WTC11 (cell line): ENCODE measurements at regions not wholly inside any gene's neighbourhood (a gene's known extent, or its start where the extent isn't known, plus 50 kb on each side); places are given as distances from the start of the nearest gene placed in this dataset.

ENCODE experiments used
- ATAC-seq: fragments of 200-7000 bp; cut with Tn5 transposase; 2 replicates; pipeline ENCODE4 v1.10.0; 2021; ENCODE audit warnings: mild to moderate bottlenecking, moderate library complexity
- CTCF ChIA-PET: fragments of 300-600 bp; sonication (Branson Sonifier 250); formaldehyde crosslinking; loops from one replicate; lab custom pipeline; 2021; ENCODE audit warnings: antibody characterized with exemption; lab: Charles Lee
- POLR2A ChIA-PET: fragments of 350-600 bp; sonication (Branson Sonifier 250); formaldehyde crosslinking; loops from one replicate; lab custom pipeline; 2021; ENCODE audit warnings: antibody characterized with exemption; lab: Charles Lee
- DNase-seq: peaks from one replicate; pipeline ENCODE4 v3.0.0; 2021; ENCODE audit warnings: low spot score
- H3K27ac Mint-ChIP-seq: 2 replicates; pipeline ENCODE4 v1.8.0; 2021; ENCODE audit warnings: mixed read lengths
- H3K27me3 Mint-ChIP-seq: 2 replicates; pipeline ENCODE4 v1.8.0; 2021; ENCODE audit warnings: low read depth, mild to moderate bottlenecking, moderate library complexity, mixed read lengths
- H3K36me3 Mint-ChIP-seq: 2 replicates; pipeline ENCODE4 v1.8.0; 2021; ENCODE audit warnings: mixed read lengths
- H3K4me1 Mint-ChIP-seq: 2 replicates; pipeline ENCODE4 v1.8.0; 2022; ENCODE audit warnings: mixed read lengths
- H3K4me3 Mint-ChIP-seq: 2 replicates; pipeline ENCODE4 v1.8.0; 2021; ENCODE audit warnings: mild to moderate bottlenecking, moderate library complexity, mixed read lengths
- H3K9me3 Mint-ChIP-seq: 2 replicates; pipeline ENCODE4 v1.8.0; 2021; ENCODE audit warnings: mixed read lengths
- ELF4 ChIP-seq: sonication (generic); formaldehyde crosslinking; IDR thresholded peaks from 2 replicates; pipeline ENCODE4 v1.8.1; 2022; ENCODE audit warnings: low read depth, mild to moderate bottlenecking, moderate library complexity, missing genetic modification reagents
- EMX1 ChIP-seq: fragments of 250-450 bp; sonication (Bioruptor Pico); IDR thresholded peaks from 2 replicates; pipeline ENCODE4 v1.8.0; 2021; ENCODE audit warnings: mild to moderate bottlenecking
- FOXJ3 ChIP-seq: sonication (generic); formaldehyde crosslinking; IDR thresholded peaks from 2 replicates; pipeline ENCODE4 v1.9.0; 2021; ENCODE audit warnings: missing genetic modification reagents, mild to moderate bottlenecking, borderline replicate concordance
- RELA ChIP-seq: sonication (generic); formaldehyde crosslinking; IDR thresholded peaks from 2 replicates; pipeline ENCODE4 v1.8.1; 2022; ENCODE audit warnings: missing genetic modification reagents, mild to moderate bottlenecking, borderline replicate concordance
- SMAD4 ChIP-seq: sonication (generic); formaldehyde crosslinking; IDR thresholded peaks from 2 replicates; pipeline ENCODE4 v1.8.0; 2022; ENCODE audit warnings: mild to moderate bottlenecking, missing genetic modification reagents
- TEAD4 ChIP-seq: sonication (generic); formaldehyde crosslinking; IDR thresholded peaks from 2 replicates; pipeline ENCODE4 v1.8.0; 2022; ENCODE audit warnings: mild to moderate bottlenecking, missing genetic modification reagents
- USF2 ChIP-seq: sonication (generic); formaldehyde crosslinking; IDR thresholded peaks from 2 replicates; pipeline ENCODE4 v1.8.1; 2023; ENCODE audit warnings: mild to moderate bottlenecking, missing genetic modification reagents, moderate library complexity
- ZNF121 ChIP-seq: sonication (generic); formaldehyde crosslinking; IDR thresholded peaks from 2 replicates; pipeline ENCODE4 v1.8.0; 2023; ENCODE audit warnings: missing genetic modification reagents
- ZNF219 ChIP-seq: sonication (generic); formaldehyde crosslinking; IDR thresholded peaks from 2 replicates; pipeline ENCODE4 v1.8.0; 2023; ENCODE audit warnings: missing genetic modification reagents, mild to moderate bottlenecking, borderline replicate concordance
- ZNF317 ChIP-seq: sonication (generic); formaldehyde crosslinking; IDR thresholded peaks from 2 replicates; pipeline ENCODE4 v1.8.1; 2023; ENCODE audit warnings: low read depth, mild to moderate bottlenecking, moderate library complexity, missing genetic modification reagents, borderline replicate concordance
- ZNF425 ChIP-seq: fragments of 250-450 bp; sonication (Bioruptor Pico); conservative IDR thresholded peaks from 2 replicates; pipeline ENCODE4 v1.9.0; 2021; ENCODE audit warnings: mild to moderate bottlenecking
- TF ChIP-seq, protein P1 (sequence below): sonication (generic); formaldehyde crosslinking; IDR thresholded peaks from 2 replicates; pipeline ENCODE4 v1.8.0; 2022; ENCODE audit warnings: mild to moderate bottlenecking, missing genetic modification reagents
- TF ChIP-seq, protein P2 (sequence below): sonication (generic); formaldehyde crosslinking; IDR thresholded peaks from 2 replicates; pipeline ENCODE4 v1.8.1; 2022; ENCODE audit warnings: low read depth, missing genetic modification reagents, borderline replicate concordance
- TF ChIP-seq, protein P3 (sequence below): fragments of 250-450 bp; sonication (Bioruptor Pico); IDR thresholded peaks from 2 replicates; pipeline ENCODE4 v1.9.0; 2021; ENCODE audit warnings: mild to moderate bottlenecking, borderline replicate concordance

- POLR2A ChIA-PET: no interaction called here
Observed at GRCh38 chrX:120819126-120819525, 56.5 kb downstream of the CT47B1 start.

DNA sequence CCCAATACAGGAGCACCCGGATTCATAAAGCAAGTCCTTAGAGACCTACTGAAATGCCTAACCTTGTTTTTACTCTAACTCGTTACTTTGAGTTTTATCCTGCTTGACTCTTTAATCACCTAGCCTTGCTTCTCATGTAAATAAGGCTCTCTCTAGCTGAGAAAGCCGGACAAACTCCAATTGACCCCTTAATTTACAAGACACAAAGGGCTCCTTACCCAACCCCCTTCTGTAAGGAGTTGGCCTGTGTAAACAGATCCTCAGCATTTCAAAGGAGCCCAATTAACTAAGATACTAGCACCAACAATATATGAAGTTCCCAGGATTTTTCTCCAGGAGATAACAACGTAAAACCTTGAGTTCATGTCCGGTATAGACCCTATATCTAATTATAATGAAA is 61.7 kb downstream of the CT47B1 start:
- POLR2A ChIA-PET: no interaction called here
- Mint-ChIP-seq H3K36me3 (peaks cover 6% of the 10 kb centered on the region; the same call in 1 of the 2 replicates), H3K9me3 (peaks cover 6% of the 10 kb centered on the region), H3K4me1 (peaks cover 5% of the 10 kb centered on the region), H3K4me3 (no peak overlapping the region), H3K27me3 (peaks cover 100% of the 10 kb centered on the region)
- ATAC-seq: peak; percentile 53
- TF ChIP-seq FOXJ3 (CRISPR knock-in tag) (no peak), EMX1 (CRISPR knock-in tag) (no peak)
- TF ChIP-seq, protein P1, sequence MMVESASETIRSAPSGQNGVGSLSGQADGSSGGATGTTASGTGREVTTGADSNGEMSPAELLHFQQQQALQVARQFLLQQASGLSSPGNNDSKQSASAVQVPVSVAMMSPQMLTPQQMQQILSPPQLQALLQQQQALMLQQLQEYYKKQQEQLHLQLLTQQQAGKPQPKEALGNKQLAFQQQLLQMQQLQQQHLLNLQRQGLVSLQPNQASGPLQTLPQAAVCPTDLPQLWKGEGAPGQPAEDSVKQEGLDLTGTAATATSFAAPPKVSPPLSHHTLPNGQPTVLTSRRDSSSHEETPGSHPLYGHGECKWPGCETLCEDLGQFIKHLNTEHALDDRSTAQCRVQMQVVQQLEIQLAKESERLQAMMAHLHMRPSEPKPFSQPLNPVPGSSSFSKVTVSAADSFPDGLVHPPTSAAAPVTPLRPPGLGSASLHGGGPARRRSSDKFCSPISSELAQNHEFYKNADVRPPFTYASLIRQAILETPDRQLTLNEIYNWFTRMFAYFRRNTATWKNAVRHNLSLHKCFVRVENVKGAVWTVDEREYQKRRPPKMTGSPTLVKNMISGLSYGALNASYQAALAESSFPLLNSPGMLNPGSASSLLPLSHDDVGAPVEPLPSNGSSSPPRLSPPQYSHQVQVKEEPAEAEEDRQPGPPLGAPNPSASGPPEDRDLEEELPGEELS (CRISPR knock-in tag): no peak
- TF ChIP-seq, protein P2, sequence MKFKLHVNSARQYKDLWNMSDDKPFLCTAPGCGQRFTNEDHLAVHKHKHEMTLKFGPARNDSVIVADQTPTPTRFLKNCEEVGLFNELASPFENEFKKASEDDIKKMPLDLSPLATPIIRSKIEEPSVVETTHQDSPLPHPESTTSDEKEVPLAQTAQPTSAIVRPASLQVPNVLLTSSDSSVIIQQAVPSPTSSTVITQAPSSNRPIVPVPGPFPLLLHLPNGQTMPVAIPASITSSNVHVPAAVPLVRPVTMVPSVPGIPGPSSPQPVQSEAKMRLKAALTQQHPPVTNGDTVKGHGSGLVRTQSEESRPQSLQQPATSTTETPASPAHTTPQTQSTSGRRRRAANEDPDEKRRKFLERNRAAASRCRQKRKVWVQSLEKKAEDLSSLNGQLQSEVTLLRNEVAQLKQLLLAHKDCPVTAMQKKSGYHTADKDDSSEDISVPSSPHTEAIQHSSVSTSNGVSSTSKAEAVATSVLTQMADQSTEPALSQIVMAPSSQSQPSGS (CRISPR knock-in tag): no peak
- TF ChIP-seq, all 79 proteins: peak for 0
- no peak for DNase-seq
- H3K27ac Mint-ChIP-seq: no peak overlapping the region
- CTCF ChIA-PET: interaction anchor here (1.5 kb wide), 1 partner anchor 43 kb away, joined by 4 read pairs; no protein-coding TSS in a partner anchor

More at GRCh38 chrX:120819126-120819525, 56.5 kb downstream of the CT47B1 start:
- no peak for ATAC-seq
- CTCF ChIA-PET: no interaction called here
- H3K9me3 Mint-ChIP-seq: no peaks in the 10 kb centered on the region
- H3K36me3 Mint-ChIP-seq: no peaks in the 10 kb centered on the region
- H3K27me3 Mint-ChIP-seq: peaks cover 100% of the 10 kb centered on the region
- TF ChIP-seq ZNF121 (CRISPR knock-in tag): no peak
- no peak for TF ChIP-seq RELA
- no peak for TF ChIP-seq ZNF219
- no peak for TF ChIP-seq ZNF317 (CRISPR knock-in tag)
- TF ChIP-seq TEAD4 (CRISPR knock-in tag): no peak
- no peaks in the 10 kb centered on the region; the same call in 1 of the 2 replicates for H3K4me1 Mint-ChIP-seq
- no peak overlapping the region for H3K27ac Mint-ChIP-seq
- H3K4me3 Mint-ChIP-seq: no peak overlapping the region
- DNase-seq: no peak

DNA sequence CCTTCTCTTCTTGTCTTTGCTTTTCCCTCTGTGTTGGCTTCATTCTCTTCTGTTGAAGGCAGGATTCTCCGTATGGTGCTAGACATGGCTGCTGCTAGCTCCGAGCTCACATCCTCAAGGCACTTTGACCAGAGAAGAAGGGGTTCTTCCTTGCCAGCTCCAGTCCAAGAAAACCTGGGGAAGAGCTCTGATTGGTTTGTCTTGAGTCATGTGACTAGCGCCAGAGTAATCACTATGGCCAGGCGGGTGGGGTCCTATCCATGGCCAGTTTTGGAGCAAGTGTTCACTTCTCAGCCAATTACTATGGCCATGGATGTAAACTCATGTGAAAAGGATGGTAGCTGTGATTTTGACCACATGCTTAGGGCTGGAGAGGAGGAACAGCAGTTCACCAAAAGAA is 74.2 kb downstream of the CT47B1 start:
- H3K4me1 Mint-ChIP-seq: no peaks in the 10 kb centered on the region
- TF ChIP-seq USF2: 0 out of 2 replicates have a peak, but pooled peaks have one; percentile 20
- no peak for TF ChIP-seq ELF4 (CRISPR knock-in tag)
- TF ChIP-seq, all 79 proteins: peak for 1
- H3K27me3 Mint-ChIP-seq: peaks cover 93% of the 10 kb centered on the region
- no peak overlapping the region for H3K27ac Mint-ChIP-seq
- ATAC-seq (no peak), DNase-seq (no peak)
- H3K9me3 Mint-ChIP-seq: no peaks in the 10 kb centered on the region
- ChIA-PET POLR2A (no interaction called here), CTCF (interaction anchor here (1.0 to 1.2 kb wide), 2 partner anchors 11 to 56 kb away, joined by 3 to 6 read pairs; no protein-coding TSS in a partner anchor)
- no peak overlapping the region for H3K4me3 Mint-ChIP-seq
- H3K36me3 Mint-ChIP-seq: no peaks in the 10 kb centered on the region

- no peak overlapping the region for H3K27ac Mint-ChIP-seq
- no peaks in the 10 kb centered on the region for H3K36me3 Mint-ChIP-seq
- DNase-seq (no peak), ATAC-seq (no peak)
- H3K4me1 Mint-ChIP-seq: no peaks in the 10 kb centered on the region
- ChIA-PET POLR2A (no interaction called here), CTCF (interaction anchor here (0.8 kb wide), 1 partner anchor 149 kb away, joined by 3 read pairs; no protein-coding TSS in a partner anchor)
- H3K27me3 Mint-ChIP-seq: peaks cover 93% of the 10 kb centered on the region
- H3K4me3 Mint-ChIP-seq: no peak overlapping the region
- H3K9me3 Mint-ChIP-seq: no peaks in the 10 kb centered on the region
- TF ChIP-seq, protein P3, sequence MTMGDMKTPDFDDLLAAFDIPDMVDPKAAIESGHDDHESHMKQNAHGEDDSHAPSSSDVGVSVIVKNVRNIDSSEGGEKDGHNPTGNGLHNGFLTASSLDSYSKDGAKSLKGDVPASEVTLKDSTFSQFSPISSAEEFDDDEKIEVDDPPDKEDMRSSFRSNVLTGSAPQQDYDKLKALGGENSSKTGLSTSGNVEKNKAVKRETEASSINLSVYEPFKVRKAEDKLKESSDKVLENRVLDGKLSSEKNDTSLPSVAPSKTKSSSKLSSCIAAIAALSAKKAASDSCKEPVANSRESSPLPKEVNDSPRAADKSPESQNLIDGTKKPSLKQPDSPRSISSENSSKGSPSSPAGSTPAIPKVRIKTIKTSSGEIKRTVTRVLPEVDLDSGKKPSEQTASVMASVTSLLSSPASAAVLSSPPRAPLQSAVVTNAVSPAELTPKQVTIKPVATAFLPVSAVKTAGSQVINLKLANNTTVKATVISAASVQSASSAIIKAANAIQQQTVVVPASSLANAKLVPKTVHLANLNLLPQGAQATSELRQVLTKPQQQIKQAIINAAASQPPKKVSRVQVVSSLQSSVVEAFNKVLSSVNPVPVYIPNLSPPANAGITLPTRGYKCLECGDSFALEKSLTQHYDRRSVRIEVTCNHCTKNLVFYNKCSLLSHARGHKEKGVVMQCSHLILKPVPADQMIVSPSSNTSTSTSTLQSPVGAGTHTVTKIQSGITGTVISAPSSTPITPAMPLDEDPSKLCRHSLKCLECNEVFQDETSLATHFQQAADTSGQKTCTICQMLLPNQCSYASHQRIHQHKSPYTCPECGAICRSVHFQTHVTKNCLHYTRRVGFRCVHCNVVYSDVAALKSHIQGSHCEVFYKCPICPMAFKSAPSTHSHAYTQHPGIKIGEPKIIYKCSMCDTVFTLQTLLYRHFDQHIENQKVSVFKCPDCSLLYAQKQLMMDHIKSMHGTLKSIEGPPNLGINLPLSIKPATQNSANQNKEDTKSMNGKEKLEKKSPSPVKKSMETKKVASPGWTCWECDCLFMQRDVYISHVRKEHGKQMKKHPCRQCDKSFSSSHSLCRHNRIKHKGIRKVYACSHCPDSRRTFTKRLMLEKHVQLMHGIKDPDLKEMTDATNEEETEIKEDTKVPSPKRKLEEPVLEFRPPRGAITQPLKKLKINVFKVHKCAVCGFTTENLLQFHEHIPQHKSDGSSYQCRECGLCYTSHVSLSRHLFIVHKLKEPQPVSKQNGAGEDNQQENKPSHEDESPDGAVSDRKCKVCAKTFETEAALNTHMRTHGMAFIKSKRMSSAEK (CRISPR knock-in tag): no peak
- no peak for TF ChIP-seq SMAD4
- no peak for TF ChIP-seq ZNF425 (CRISPR knock-in tag)
- TF ChIP-seq, protein P1 (CRISPR knock-in tag): no peak
Observed at GRCh38 chrX:120797188-120797851, 78.3 kb downstream of the CT47B1 start.
